Activated CD4-positive, CD25-positive, alpha-beta regulatory T cell treated with anti-CD3 and anti-CD28 coated beads, Interleukin-2, amount 50 U/mL, for 24 hours (primary cell): ENCODE measurements at regions not wholly inside any gene's neighbourhood (a gene's known extent, or its start where the extent isn't known, plus 50 kb on each side); places are given as distances from the start of the nearest gene placed in this dataset.
A peak's percentile ranks its signal among the peaks of the same experiment; 100 is the strongest.

Experiments
- ATAC-seq, 2 donors: fragments of 150-1000 bp; cut with Tn5 transposase; one replicate each; pipeline ENCODE4 v1.10.0; 2021; ENCODE audit warnings: mild to moderate bottlenecking in 1 of 2, moderate library complexity in 1 of 2

DNA sequence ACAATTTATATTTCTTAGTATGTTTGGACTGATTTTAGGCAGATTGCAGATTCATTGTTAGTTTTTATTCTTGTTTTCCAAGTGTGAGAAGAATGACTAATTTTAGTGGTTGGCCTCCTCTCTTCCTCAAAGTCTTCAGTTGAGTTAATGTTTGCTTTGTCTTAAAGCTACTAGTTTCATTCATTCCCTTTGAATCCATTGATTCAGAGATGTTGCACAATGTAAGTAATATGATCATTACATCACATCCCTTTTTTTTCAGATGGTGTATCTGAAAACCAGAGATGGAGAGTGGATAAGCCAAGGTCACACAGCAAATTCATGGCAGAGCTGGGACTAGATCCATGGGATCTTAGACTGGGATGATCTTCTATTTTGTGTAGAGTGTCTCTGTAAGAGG lies 577.5 kb downstream of the BCL11B start:
- ATAC-seq = no peak

DNA sequence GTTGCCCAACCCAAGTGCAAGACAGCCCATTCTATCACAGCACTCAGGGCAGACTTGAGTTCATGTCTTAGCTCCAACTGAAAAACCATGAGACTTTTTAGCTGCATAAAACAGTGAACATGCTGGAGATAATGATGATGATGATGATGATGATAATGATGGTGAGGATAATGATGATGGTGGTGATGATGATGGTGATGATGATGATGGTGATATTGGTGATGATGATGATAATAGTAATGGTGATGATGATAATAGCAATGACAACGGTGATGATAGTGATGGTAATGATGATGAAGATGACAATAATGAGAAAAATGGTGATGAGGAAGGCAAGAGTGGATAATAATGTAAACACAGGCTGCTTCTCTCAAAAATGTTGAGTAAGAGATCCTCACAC lies 576.2 kb downstream of the BCL11B start:
- ATAC-seq = no peak

DNA sequence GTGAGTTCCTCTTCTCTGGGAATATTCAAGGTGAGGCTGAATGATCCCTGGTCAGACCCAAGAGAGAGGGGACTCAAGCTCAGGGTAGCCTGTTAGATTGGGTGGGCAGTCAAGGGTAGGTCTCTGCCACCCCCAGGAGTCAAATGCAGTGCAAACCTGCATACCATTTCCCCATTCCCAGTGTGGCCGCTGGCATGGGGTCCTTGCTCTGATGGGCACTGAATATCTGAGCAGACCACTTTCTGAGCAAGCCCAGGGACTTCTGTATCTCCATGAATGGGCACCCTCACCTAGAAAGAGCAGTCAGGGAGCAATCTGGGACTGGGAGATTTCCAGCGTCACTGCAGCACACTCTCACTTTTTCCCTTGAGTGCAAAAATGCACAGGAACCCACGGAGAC lies 573.7 kb downstream of the BCL11B start:
- no peak for ATAC-seq

DNA sequence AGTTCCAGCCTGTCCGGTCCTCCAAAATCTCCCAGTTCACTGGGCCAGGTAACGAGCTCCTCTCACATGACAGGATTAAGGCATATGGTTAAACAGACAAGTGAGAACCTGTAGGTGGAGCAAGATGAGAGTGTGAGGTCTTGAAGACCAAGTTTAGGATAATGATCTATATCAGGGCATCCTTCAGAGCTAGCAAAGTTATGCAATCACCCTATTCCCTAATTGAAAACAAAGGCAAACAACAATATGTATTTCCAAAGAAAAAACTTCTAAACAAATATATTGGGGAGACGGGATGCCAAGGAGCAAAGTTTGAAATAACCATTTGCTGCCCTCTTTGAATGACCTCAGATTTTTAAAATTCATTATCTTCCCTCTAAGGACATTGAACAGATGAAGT lies 571.2 kb downstream of the BCL11B start:
- no peak for ATAC-seq

DNA sequence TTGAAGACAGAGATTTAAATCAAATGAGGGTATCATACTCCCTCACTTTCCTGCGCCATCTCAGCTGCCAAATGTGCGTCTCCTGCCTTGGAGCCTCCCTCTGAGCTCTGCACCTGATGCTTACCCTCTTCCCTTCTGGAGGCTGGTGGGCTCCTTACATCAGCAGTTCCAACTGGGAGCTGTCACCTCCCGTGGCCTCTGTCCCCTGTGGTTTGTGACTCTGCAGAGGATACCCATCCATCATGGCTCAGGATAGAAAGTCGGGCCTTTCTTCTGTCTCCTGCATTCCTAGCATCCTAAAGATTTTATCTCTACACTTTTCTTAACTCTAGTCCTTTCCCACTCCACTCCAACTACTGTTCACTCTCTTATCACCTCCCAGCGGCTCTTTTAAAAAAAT lies 570.6 kb downstream of the BCL11B start:
- no peak for ATAC-seq

DNA sequence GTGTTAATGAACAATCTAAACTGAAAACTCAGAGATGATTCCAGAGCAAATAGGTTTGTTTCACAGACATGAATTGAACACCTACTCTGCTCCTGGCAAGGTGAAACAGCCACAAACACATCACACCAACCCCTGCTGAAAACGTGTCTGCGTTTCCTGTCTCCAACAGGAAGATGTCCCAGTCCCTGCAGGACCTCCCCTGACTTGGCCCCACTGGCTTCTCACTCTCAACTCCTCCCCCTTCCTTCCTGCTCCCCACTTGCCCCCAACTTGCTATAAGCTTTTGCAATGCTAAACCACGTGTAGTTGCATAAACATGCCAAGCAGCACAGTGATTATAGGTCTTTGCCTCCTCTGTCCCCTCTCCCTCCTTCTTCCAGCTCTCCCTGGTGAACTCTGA lies 567.6 kb downstream of the BCL11B start:
- peak in 1 of 2 donors; percentile 28 for ATAC-seq

DNA sequence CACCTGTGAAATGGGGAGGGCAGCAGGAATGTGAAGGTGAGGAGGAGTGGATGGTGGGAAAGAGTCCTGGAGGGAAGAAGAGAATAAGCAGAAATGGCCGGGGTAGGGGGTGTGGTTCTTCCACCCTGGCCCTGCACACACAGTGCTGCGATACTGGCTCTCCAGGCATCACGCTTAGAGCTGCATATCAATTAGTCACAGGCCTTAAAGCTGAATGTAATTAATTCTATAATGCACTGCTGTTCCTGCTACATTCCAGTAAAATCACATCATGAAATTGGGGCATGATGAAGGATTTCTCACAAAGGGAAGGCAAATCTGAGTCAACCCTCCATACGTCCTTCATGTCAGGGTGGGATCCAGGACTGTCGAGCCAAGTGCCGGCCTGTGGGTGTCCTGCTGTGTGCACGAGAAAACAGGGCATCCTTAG lies 566.1 kb downstream of the BCL11B start:
- ATAC-seq = no peak

DNA sequence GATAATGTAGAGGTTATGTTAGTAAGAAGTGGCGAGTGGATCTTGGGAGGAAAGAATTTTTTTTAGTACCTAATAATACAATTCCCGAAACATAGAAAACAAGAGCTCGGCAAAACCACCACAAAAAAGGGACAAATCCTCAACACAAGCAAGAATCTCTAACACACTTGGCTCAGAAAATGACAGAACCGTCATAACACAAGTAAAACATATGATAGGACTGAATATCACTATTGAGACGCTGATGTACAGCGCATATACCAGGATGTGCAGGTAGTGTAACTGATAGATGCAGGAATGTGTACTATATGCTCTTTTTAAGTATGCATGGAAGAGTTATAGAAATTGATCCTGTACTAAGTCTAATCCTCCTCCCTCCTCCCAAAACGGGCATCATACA lies 564.5 kb downstream of the BCL11B start:
- ATAC-seq = no peak

DNA sequence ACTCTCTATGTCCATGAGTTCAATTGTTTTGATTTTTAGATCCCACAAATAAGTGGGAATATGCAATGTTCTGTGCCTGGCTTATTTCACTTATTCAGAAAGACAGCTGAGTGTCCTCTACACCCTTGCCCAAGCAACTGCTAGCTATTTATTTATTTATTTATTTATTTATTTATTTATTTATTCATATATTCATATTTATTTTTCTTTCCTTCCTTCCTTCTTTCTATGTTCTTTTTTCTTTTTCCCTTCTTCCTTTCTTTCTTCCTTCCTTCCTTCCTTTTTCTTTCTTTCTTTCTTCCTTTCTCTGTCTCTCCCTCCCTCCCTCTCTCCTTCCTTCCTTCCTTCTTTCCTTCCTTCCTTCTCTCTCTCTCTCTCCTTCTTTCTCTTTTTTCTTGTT lies 563.4 kb downstream of the BCL11B start:
- no peak for ATAC-seq

DNA sequence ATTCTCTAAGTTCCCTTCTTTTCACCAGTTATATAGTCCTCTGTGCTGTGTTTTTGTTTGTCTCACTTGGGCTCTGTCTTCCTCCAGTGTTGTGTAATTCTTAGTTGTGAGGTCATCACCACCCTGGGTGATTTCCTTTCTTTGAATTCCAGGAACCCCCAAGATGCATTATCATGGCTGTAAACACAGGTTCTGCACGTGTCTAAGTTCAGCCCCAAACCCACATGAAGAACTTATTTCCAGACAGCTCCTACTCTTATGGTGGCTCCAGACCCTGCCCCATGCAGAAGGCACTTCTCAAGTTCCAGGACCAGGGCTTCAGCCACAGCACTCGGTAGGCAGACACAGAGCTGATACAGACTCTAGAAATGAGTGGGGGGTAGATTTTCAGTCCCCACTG lies 560.5 kb downstream of the BCL11B start:
- peak; percentile 48 to 66 for ATAC-seq

DNA sequence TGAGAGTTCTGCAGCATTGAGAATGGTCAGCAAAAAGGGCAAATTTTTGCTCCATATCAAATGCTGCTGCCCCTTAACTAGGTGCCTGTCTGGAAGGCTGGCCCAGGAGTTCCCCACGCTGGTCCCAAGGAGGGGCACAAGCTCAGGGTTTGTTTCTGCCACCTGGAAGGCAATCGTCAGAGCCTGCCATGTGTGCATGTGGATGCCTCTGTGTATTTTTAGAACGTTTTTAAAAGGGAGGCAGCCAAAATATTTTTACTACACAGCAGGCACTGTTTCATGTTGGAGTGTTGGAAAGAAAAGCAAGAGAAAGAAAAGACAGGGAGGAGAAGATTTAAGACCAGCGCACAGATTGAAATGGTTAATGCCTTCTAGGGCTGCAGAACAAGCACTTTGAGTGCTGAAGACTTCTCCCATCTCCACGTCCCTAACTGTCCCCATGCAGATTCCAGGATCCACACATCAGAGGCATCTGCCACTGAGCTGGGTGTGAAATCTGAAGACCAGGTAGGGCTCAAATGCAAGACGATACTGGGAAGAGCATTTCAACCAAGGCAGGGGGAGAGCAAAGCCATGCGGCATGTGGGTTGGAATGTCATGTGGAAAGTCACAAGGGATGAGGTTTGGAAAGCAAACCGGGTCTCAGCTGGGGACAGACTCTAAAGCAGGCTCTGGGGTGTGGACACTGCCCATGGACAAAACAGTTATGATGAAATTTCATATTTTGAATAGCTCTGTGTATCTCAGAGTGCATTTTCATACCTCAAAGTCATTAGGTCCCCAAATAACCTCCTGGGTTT lies 557.2 kb downstream of the BCL11B start:
- ATAC-seq = no peak

DNA sequence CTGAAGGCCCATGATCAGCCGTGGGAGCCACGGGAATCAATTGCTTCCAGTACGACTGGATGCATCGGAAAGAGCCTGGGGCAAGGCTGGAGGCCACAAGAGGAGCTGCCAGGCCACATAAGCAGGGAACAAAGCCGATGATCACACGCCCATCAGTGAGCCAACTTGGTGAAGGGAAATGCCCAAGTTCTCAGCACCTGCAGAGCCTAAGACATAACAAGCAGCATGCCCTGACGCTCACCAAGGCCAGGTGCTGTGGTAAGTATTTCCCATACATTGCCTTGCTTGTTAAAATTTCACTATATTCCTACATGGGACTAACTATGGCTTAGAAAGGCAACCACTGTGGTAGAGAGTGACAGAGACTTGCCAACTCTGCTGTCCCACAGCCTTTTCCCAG lies 555.9 kb downstream of the BCL11B start:
- ATAC-seq = no peak

DNA sequence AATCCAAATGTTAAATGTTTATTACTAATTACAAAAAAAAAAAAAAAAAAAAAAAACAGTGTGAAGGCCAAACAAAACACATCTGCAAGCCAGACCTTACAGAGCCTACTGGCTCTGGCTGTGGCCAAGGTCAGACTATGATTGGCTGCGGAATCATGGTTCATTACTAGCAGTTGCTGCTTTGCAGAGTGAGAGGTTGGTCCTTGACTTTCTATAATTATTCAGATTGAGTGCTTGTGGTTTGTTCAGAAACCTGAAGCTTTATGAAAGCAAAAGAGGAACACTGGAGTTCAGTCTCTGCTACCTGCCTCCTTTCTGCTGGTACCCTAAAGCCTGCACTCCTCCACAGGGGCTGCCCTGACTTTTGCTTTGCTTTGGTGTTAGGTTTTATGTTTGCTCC lies 550.9 kb downstream of the BCL11B start:
- ATAC-seq = no peak

DNA sequence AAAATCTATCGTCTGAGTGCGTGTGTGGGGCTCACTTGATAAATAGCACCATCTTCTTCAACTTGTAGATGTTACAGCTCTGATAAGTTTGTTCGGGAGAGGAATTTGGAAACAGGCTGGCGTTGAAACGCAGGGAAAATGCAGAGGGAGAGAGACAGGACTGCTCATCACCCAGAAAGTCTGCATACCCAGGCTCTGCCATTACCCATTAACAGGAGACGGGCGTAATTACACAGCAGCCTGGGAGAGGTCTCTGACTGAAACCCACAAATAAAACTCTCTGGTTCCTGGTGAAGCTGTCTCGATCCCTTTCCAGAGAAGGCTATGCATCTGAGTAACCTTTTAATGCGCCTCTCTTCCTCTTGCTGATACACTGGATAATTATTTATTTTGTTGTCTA lies 547.3 kb downstream of the BCL11B start:
- no peak for ATAC-seq

DNA sequence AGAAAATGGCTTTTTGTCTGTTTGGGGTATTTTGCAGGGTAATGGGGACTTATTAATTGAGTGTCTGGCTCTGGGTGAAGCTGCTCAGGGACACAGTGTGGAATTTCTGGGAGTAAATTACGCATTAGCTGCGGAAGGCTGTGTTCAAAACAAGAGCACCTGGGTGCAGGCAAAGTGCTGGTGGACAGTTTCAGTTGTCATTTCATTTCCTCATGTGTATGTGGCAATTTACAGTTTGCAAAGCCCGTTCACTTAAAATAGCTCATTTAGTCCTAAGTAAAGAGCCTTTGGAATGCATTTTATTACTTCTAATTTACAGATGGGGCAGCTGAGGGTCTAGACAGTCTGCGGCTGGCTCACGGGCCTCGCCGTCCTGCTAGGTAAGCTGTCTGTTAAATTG lies 546.8 kb downstream of the BCL11B start:
- no peak for ATAC-seq

DNA sequence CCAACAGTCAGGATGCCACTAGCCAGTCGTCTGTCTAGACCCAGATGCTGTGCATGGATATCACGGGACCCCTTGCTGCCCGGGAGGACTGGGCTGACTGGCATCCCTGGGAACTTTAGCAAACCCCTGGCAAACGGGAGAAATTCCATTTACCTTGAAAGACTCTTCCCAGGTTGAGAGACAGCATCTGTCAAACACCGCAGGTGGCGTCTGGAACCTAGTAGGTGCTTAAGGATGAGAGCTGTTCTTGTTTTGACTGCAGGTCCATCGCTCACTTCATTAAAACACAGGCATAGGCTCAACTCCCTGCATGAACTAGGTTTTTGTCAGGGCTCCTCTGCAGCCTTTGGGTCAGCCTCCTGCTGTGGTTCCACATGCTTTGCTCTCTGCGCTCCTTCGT lies 546.3 kb downstream of the BCL11B start:
- no peak for ATAC-seq

DNA sequence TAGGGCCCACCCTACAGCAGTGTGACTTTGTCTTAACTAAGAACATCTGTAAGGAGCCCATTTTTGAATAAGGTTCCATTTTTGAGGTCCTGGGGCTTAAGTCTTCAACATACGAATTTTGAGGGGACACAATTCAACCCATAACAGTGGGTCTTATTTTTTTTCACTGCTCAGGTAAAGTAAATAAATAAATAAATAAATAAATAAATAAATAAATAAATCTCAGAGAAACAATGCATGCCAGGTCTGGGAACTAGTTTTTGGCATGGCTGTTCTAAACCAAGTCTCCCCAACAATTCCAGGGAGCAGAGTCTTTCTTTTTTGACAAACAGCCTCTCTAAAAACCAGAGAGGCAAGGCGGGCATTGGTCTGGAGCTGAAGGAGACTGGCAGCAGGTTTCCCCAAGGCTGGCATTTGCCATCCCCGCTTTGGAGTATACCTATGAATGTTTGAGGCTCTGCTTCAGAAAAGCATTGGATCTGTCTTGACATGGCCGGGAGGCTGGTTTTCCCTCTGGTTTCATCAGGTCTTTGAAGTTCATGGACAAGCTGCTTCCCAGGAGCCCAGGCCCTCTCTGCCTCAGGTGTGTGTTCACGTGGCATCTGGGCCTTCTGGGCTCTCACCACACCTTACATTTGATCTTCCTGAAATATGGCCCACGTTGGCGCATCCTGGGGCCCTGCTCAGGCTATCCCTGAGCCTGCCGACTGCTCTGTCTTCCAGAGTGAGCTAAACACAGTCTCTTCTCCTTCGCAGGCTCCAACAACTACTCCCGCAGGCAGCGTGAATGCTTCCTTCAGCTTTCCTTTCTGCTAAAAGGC lies 545.2 kb downstream of the BCL11B start:
- ATAC-seq = no peak

DNA sequence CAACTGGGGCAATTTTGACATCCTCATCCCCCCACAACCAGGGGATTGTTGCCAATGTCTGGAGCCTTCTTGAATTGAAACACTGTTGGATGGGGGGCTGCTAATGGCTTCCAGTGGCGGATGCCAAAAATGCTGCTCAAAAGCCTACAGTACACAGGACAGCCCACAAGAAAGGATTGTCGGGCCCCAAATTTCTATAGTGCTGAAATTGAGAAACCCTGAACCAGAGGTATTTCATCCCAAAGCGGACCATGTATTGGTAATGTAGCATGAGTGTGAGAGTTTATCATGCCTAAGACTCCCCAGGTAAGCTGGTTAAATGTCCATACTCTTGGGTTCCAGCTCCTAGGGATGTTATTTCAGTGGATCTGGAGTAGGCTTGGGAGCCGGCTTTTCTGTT lies 544.0 kb downstream of the BCL11B start:
- ATAC-seq = no peak

DNA sequence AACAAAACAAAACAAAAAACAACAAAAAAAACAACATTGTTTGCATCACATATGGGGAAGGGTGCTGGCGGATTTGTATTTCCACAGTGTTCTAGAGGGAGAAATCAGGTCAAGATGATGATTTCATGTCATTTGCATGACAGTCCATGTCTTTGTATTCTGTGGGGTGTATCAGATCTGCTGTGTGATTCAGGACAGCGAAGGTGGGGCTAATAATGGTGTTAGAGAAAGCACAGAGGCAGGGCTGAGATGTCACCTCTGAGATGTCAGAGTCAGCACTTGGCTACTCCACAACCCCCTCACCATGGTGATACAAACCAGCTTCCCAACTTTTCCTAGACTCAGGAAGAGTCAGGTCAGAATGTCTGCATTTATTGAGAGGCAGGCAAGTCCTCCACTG lies 543.2 kb downstream of the BCL11B start:
- no peak for ATAC-seq

DNA sequence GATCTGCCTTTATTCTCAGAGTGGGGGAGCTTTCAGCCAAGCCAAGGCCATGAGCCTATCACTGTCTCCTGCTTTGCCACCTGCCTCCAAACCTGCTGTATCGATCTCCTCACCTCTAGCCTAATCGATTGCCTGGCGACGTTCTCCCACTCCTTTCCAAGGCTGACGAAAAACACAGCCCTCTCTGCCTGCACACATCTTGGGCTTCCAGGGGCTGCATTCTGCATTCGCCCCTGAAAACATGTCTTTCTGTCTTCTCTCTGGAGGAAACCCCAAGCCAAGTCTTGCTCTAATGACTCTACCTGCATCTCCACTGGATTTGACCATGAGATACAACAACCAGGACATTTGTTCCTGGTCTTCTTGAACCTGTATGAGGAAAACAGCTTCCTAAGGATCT lies 540.7 kb downstream of the BCL11B start:
- ATAC-seq = no peak

DNA sequence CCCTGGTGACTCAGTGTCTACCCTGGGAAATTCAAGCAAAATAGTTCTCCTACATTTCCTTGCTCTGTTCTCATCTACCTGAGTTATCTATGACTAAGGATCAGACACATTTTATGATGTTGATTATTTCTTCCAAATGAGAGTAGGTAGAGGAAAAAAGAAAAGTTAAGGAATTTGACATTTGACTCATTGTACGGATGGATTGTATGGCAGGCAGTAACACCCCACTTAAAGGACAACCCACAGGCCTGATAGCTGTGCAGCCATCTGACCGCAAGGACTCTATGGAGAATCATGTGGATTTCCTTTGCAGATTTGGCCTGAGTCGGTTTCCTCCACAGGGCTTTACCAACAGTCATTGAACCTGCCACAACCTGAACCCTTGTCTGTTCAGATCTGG lies 540.3 kb downstream of the BCL11B start:
- ATAC-seq = no peak

DNA sequence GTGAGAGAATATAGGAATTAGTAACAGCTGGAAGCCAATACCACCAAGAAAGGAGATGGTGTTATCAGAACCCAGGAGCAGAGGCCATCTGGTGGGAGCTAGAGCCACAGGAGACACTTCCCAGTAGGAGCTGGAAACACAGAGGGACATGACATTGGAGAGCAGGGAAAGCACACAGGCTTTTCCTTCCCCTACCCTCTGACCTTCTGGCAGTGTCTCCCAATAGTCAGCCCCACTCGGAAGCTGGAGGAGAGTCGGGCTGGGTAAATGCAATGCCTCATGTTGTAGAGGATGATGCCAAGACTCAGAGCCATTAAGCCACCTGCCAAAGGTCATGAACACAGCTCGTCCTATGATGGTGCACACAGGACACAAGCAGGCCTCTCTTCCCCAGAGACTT lies 538.5 kb downstream of the BCL11B start:
- no peak for ATAC-seq

DNA sequence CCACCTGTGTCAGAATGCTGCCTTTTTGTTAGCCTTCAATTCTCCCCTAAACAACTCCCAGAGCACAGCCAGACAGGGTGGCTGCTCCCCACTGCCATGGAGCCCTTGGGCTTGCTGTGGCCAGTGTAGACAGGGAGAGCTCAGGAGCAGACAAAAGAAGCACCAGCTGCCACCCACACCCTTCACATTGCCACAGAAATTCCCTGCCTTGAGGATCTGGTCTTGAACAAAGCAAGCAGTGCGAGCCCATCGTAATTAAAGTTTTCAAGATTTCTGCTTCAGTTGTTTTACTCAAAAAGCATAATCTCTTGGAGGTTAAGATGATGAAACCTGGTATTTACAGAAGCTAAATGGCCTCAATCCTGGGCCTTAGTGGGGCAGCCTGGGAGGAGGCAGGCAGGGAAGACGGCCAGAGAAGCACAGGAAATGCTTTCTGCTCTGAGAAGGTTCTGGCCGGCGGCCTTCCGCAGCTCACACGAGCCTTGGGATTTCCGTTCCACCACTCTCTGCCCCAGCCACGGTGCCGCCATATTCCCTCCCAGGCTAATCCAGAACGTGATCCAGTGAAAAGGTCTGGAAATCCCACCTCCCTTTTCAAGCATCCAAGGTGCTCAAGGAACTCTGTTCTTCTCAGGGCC lies 535.2 kb downstream of the BCL11B start:
- ATAC-seq = no peak

DNA sequence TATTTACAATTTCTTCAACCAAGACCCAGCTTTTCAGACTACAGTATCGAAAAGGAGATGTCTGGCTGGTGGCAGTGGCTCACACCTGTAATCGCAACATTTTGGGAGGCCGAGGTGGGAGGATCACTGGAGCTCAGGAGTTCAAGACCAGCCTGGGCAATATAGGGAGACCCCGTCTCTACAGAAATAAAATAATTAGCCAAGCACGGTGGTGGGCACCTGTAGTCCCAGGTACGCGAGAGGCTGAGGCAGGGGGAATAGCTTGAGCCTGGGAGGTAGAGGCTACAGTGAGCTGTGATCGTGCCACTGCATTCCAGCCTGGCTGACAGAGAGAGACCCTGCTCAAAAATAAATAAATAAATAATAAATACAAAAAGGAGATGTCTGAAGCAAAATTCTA lies 530.5 kb downstream of the BCL11B start:
- no peak for ATAC-seq
